SK-N-SH (cell line): ENCODE measurements at regions not wholly inside any gene's neighbourhood (a gene's known extent, or its start where the extent isn't known, plus 50 kb on each side); places are given as distances from the start of the nearest gene placed in this dataset.

Source experiments
- CTCF ChIA-PET: fragments of 300-600, 350-600 bp; formaldehyde crosslinking; extraction: SDS; loops from one replicate; lab custom pipeline; 2021; lab: Yijun Ruan, JAX
- POLR2A ChIA-PET: fragments of 350-600 bp; sonication (Branson Sonifier 250); formaldehyde crosslinking; extraction: SDS; loops from one replicate; lab custom pipeline; 2020; ENCODE audit warnings: antibody characterized with exemption, inconsistent platforms; lab: Yijun Ruan, JAX
- DNase-seq: peaks from one replicate; pipeline ENCODE4 v3.0.0; 2012
- H2AFZ ChIP-seq: fragments of 200-600 bp; sonication (generic); 2 replicates; pipeline ENCODE4 v1.8.1; 2016; ENCODE audit warnings: antibody characterized with exemption, mild to moderate bottlenecking, low read depth
- H3F3A ChIP-seq: fragments of 200-600 bp; sonication (generic); replicated peaks from 2 replicates; pipeline ENCODE3; 2016; ENCODE audit warnings: antibody characterized with exemption, mild to moderate bottlenecking; ENCODE audit not compliant: insufficient read depth
- H3K27ac ChIP-seq, 2 experiments: fragments of 200-500 bp in 1 of 2; fragments of 200-600 bp in 1 of 2; sonication (Bioruptor generic) in 1 of 2; sonication (generic), shearing (Covaris generic) in 1 of 2; 2 replicates each; pipeline versions ENCODE4 v1.5.1 to v1.6.1; 2014 to 2016; ENCODE audit warnings: low read depth in 2 of 2, inconsistent platforms in 1 of 2, low read length in 1 of 2, mild to moderate bottlenecking in 1 of 2, mixed read lengths in 1 of 2
- H3K27me3 ChIP-seq: fragments of 200-600 bp; sonication (generic), shearing (Covaris generic); 2 replicates; pipeline ENCODE4 v1.6.1; 2016; ENCODE audit warnings: mixed run types; ENCODE audit not compliant: insufficient read depth
- H3K36me3 ChIP-seq, 2 experiments: fragments of 200-500 bp in 1 of 2; fragments of 200-600 bp in 1 of 2; sonication (Bioruptor generic) in 1 of 2; sonication (generic) in 1 of 2; replicated peaks in 1 of 2; 2 replicates each; pipeline versions ENCODE3 to v1.5.1; 2014 to 2016; ENCODE audit warnings: low read length in 1 of 2, mild to moderate bottlenecking in 1 of 2; ENCODE audit not compliant: insufficient read depth in 2 of 2, control insufficient read depth in 1 of 2
- H3K4me1 ChIP-seq, 2 experiments: fragments of 200-500 bp in 1 of 2; fragments of 200-600 bp in 1 of 2; sonication (Bioruptor generic) in 1 of 2; sonication (generic), shearing (Covaris generic) in 1 of 2; 2 replicates each; pipeline versions ENCODE4 v1.5.1 to v1.6.1; 2014 to 2016; ENCODE audit warnings: low read depth in 1 of 2, low read length in 1 of 2, mixed run types in 1 of 2; ENCODE audit not compliant: insufficient read depth in 2 of 2, control insufficient read depth in 1 of 2
- H3K4me2 ChIP-seq: fragments of 200-600 bp; sonication (generic), shearing (Covaris generic); 2 replicates; pipeline ENCODE4 v1.6.1; 2017; ENCODE audit warnings: mixed run types
- H3K4me3 ChIP-seq, 2 experiments: fragments of 200-500 bp in 1 of 2; fragments of 200-600 bp in 1 of 2; sonication (Bioruptor generic) in 1 of 2; sonication (generic), shearing (Covaris generic) in 1 of 2; 2 replicates each; pipeline versions ENCODE4 v1.5.1 to v1.8.1; 2014 to 2016; ENCODE audit warnings: low read depth in 2 of 2, inconsistent platforms in 1 of 2, low read length in 1 of 2, mild to moderate bottlenecking in 1 of 2, mixed read lengths in 1 of 2, moderate library complexity in 1 of 2
- H3K79me2 ChIP-seq: fragments of 200-600 bp; sonication (generic); 2 replicates; pipeline ENCODE4 v1.8.1; 2017; ENCODE audit warnings: mild to moderate bottlenecking; ENCODE audit not compliant: insufficient read depth
- H3K9ac ChIP-seq: fragments of 200-600 bp; sonication (generic); 2 replicates; pipeline ENCODE4 v1.6.1; 2017; ENCODE audit warnings: mixed run types
- H3K9me2 ChIP-seq: fragments of 200-600 bp; sonication (generic); 2 replicates; pipeline ENCODE4 v1.6.1; 2017; ENCODE audit warnings: mixed run types
- H3K9me3 ChIP-seq: fragments of 200-600 bp; sonication (generic); 2 replicates; pipeline ENCODE4 v1.6.1; 2017; ENCODE audit warnings: mixed run types, mild to moderate bottlenecking, moderate library complexity
- H4K20me1 ChIP-seq: fragments of 200-600 bp; sonication (generic); 2 replicates; pipeline ENCODE4 v1.6.1; 2017; ENCODE audit warnings: mild to moderate bottlenecking, mixed run types; ENCODE audit not compliant: insufficient read depth
- CHD2 ChIP-seq: fragments of 150-350 bp; IDR thresholded peaks from 2 replicates; pipeline ENCODE4 v1.6.1; 2018; ENCODE audit warnings: low read length; ENCODE audit not compliant: partially characterized antibody
- GATA2 ChIP-seq: sonication (generic); formaldehyde crosslinking; IDR thresholded peaks from 2 replicates; pipeline ENCODE4 v1.5.0; 2020; ENCODE audit warnings: mild to moderate bottlenecking, missing genetic modification reagents
- IRF3 ChIP-seq: fragments of 150-350 bp; IDR thresholded peaks from 2 replicates; pipeline ENCODE4 v1.6.1; 2016; ENCODE audit warnings: mild to moderate bottlenecking, low read depth, low read length
- JUND ChIP-seq: IDR thresholded peaks from 2 replicates; pipeline ENCODE4 v1.4.0; 2012
- MAX ChIP-seq: IDR thresholded peaks from 2 replicates; pipeline ENCODE4 v1.4.0; 2012; ENCODE audit warnings: low read depth
- MXI1 ChIP-seq: IDR thresholded peaks from 2 replicates; pipeline ENCODE4 v1.6.1; 2012; ENCODE audit warnings: mild to moderate bottlenecking, low read depth, low read length, improper control_type of control experiment
- NFIC ChIP-seq: IDR thresholded peaks from 2 replicates; pipeline ENCODE4 v1.4.0; 2012; ENCODE audit warnings: borderline replicate concordance
- NRF1 ChIP-seq: IDR thresholded peaks from 2 replicates; pipeline ENCODE4 v1.6.1; 2012; ENCODE audit warnings: low read depth, mild to moderate bottlenecking, low read length
- PBX3 ChIP-seq: IDR thresholded peaks from 2 replicates; pipeline ENCODE4; 2012
- POLR2AphosphoS5 ChIP-seq: IDR thresholded peaks from 2 replicates; pipeline ENCODE4 v1.6.1; 2012; ENCODE audit warnings: low read depth, low read length
- RCOR1 ChIP-seq: fragments of 150-350 bp; IDR thresholded peaks from 2 replicates; pipeline ENCODE4 v1.6.1; 2017; ENCODE audit warnings: antibody characterized with exemption, low read length
- RXRA ChIP-seq: IDR thresholded peaks from 2 replicates; pipeline ENCODE4 v1.4.0; 2012; ENCODE audit warnings: low read depth, mild to moderate bottlenecking, borderline replicate concordance
- SIN3A ChIP-seq: IDR thresholded peaks from 2 replicates; pipeline ENCODE4 v1.6.1; 2012; ENCODE audit warnings: low read depth, mild to moderate bottlenecking, low read length, moderate library complexity, borderline replicate concordance
- SMC3 ChIP-seq: IDR thresholded peaks from 2 replicates; pipeline ENCODE4 v1.6.1; 2012; ENCODE audit warnings: low read depth, low read length, improper control_type of control experiment
- TEAD4 ChIP-seq: IDR thresholded peaks from 2 replicates; pipeline ENCODE4 v1.4.0; 2012; ENCODE audit warnings: mild to moderate bottlenecking, borderline replicate concordance; ENCODE audit not compliant: insufficient read depth
- USF1 ChIP-seq: IDR thresholded peaks from 2 replicates; pipeline ENCODE4 v1.4.0; 2012; ENCODE audit warnings: low read depth, borderline replicate concordance
- ZBTB33 ChIP-seq: IDR thresholded peaks from 2 replicates; pipeline ENCODE4 v1.4.0; 2012; ENCODE audit warnings: low read depth, borderline replicate concordance
- WGBS: methylation state at CpG from one replicate; pipeline ENCODE4 v1.1.6; 2017; ENCODE audit warnings: low lambda C conversion rate; 5-methylcytosine and 5-hydroxymethylcytosine counted together

- TF ChIP-seq NFIC = no peak
These were observed 142.2 kb upstream of the HS3ST3A1 start (continued) for GRCh38 chr17:13743906-13744305.

GRCh38 chr17:13746404-13746803 is 144.7 kb upstream of the HS3ST3A1 start:
- no peaks in the 10 kb centered on the region for H4K20me1 ChIP-seq
- H3K9ac ChIP-seq = no peak overlapping the region
- peak; percentile 4 for DNase-seq
- H2AFZ ChIP-seq = no peak overlapping the region
- 34% methylated on average over 9 of the region's 9 CpGs for WGBS
- no peaks in the 10 kb centered on the region for H3F3A ChIP-seq
- H3K9me3 ChIP-seq = no peaks in the 10 kb centered on the region
- H3K27me3 ChIP-seq = peaks cover 7% of the 10 kb centered on the region; the same call in 1 of the 2 replicates
- H3K79me2 ChIP-seq = no peaks in the 10 kb centered on the region
- no peak for TF ChIP-seq NRF1
- peak; percentile 35; the same call in 1 of the 2 replicates for TF ChIP-seq GATA2
- TF ChIP-seq, all 33 proteins: peak for 1
- H3K27ac ChIP-seq = no peak overlapping the region
- peaks cover 0 to 3% of the 10 kb centered on the region in 2 experiments; a peak in 1 of 4 replicates for H3K4me1 ChIP-seq
- no peak overlapping the region for H3K4me3 ChIP-seq
- no peaks in the 10 kb centered on the region for H3K9me2 ChIP-seq
- H3K4me2 ChIP-seq = no peak overlapping the region
- ChIA-PET POLR2A (no interaction called here), CTCF (interaction anchor here (1.1 to 1.2 kb wide), 2 partner anchors 15 to 561 kb away, joined by 3 to 4 read pairs; no protein-coding TSS in a partner anchor)
- no peaks in the 10 kb centered on the region for H3K36me3 ChIP-seq

GRCh38 chr17:13749166-13749890 is 147.6 kb upstream of the HS3ST3A1 start:
- no peak overlapping the region for H2AFZ ChIP-seq
- CTCF ChIA-PET = interaction anchor here (1.0 to 1.3 kb wide), 2 partner anchors 12 to 24 kb away, joined by 3 to 4 read pairs; no protein-coding TSS in a partner anchor
- TF ChIP-seq MAX (no peak), JUND (no peak), POLR2AphosphoS5 (no peak), USF1 (no peak), RXRA (no peak), TEAD4 (no peak), CHD2 (no peak), SMC3 (no peak), IRF3 (no peak), ZBTB33 (no peak), PBX3 (no peak), GATA2 (no peak), RCOR1 (no peak), SIN3A (no peak), MXI1 (no peak)

More at GRCh38 chr17:13749166-13749890, 147.6 kb upstream of the HS3ST3A1 start:
- Histone ChIP-seq H3K9me3 (no peaks in the 10 kb centered on the region), H3K79me2 (no peaks in the 10 kb centered on the region), H4K20me1 (no peaks in the 10 kb centered on the region), H3K9me2 (no peaks in the 10 kb centered on the region), H3K4me3 (no peak overlapping the region), H3K4me1 (peaks cover 0 to 3% of the 10 kb centered on the region in 2 experiments; a peak in 2 of 4 replicates), H3F3A (no peaks in the 10 kb centered on the region), H3K36me3 (no peaks in the 10 kb centered on the region), H3K27ac (peak overlapping the region in 1 of 2 experiments; percentile 11; a peak in 1 of 4 replicates), H3K4me2 (no peak overlapping the region), H3K9ac (no peak overlapping the region), H3K27me3 (peaks cover 7% of the 10 kb centered on the region; the same call in 1 of the 2 replicates)
- DNase-seq = no peak
- POLR2A ChIA-PET = no interaction called here
- WGBS = 51% methylated on average over 5 of the region's 5 CpGs
